Dermis blood vessel endothelial cell (primary cell): ENCODE measurements at regions not wholly inside any gene's neighbourhood (a gene's known extent, or its start where the extent isn't known, plus 50 kb on each side); places are given as distances from the start of the nearest gene placed in this dataset.
"Not testable (repeated sequence)": the region's sequence is repeated elsewhere in the genome, so short reads cannot be mapped to it uniquely, and the experiment has no call there.

Source experiments
- DNase-seq: peaks from one replicate; pipeline ENCODE4 v3.0.0; 2010

DNA sequence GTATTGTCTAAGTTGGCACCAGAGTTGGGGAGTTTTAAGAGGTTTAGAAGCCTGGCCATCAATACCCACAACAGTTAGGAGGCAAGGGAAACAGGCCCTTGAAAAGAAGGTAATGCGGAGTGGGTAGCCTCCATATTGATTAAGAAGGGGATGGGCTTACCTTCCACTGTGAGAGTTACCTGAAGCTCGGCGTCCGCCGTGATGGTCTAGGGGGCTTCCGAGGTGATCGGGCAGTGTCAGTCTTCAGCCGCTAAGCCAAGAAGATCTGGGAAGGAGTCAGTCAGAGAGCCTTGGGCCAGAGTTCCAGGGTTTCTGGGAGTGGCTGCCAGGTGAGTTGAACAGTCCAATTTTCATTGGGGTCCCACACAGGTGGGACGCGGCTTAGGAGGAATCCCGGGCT, 1085.8 kb downstream of the PCDH9 start:
- DNase-seq = not testable (repeated sequence)

DNA sequence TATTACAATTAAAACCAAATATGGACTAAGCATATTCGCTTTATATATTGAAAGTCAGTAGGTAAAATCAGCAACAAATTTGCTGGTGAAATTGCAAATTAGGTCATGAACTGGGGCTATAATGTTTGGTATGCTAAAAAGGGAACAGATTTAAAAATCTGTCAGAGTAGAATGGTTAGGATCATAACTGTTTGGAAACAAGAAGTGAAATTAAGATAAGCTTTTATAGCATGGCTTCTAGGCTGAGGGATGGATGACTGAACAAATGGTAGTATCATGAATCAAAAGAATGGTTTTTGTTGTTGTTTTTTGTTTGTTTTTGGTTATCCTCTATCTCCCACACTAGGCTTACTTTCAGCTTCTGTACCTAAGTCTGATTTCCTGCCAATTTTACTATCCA, 1090.4 kb downstream of the PCDH9 start:
- DNase-seq = no peak

- no peak for DNase-seq
Measured at GRCh38 chr13:66139250-66139649, 1090.9 kb downstream of the PCDH9 start.

DNA sequence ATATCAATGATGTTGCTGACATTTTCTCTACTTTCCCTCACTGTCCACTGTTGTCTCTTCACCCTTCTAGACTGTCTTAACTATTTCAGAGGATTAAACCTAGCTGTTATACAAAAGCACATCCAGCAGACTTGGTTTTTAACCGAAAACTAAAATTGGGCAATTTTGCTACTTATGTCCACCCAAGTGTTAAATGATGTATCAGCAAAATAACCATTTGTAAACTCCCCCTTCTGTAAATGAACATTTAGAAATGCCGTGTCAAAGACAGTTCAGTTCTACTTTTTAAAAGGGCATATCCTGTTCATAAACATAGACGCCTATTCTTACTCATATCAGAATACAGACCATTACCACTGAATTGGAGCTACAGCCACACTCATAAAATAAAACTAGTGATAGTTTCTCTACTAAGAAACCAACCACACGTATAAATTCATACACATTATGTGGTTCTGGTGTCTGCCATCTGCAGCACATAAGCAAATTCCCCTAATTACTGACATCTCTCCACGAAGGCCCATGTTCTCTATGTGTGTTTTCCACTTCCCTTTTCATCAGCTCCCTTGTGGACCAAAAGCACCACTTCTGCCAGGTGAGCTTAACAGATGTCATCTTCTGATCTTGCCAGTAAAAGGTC, 1091.8 kb downstream of the PCDH9 start:
- no peak for DNase-seq

- no peak for DNase-seq
Measured at GRCh38 chr13:66137384-66137783, 1092.8 kb downstream of the PCDH9 start.

GRCh38 chr13:66128692-66129269, 1101.4 kb downstream of the PCDH9 start:
- DNase-seq = no peak

DNA sequence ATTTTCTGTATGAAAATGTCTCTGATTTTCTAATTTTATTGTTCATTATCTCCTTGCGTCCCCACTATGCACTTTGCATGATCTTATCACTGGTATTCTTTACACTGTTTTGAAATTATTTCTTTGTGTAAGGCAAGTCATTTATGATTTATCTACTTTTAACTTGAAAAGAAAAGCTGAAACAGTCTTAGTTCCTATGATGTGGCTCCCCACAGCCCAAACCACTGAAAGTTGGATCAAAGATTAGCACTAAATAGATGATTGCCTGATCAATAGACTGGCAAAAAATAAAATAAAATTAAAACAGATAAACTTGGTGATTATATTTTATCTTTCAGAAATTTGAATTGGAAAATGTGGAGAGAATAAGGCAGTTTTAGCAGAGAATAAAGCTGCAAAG, 1101.9 kb downstream of the PCDH9 start:
- DNase-seq = no peak

DNA sequence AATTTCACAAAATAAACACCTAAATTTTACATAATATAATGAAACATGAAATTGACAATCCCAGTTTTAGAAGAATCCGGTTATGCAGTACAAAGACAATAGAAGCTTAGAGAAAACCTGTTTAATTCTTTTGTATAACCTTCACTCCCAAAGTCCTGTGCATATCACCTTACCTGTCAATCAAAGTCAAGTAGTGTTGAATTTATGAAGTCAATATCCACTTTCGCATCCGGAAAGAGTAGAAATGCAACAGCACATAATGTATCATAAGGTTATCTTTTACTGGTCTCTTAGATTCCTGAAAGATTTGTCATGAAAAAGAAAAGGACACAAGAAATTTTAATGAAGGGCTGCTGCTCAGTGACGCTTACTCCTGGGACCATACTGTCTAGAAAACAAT, 1112.6 kb downstream of the PCDH9 start:
- DNase-seq = no peak

- no peak for DNase-seq
Measured at GRCh38 chr13:66113882-66114526, 1116.1 kb downstream of the PCDH9 start.

DNA sequence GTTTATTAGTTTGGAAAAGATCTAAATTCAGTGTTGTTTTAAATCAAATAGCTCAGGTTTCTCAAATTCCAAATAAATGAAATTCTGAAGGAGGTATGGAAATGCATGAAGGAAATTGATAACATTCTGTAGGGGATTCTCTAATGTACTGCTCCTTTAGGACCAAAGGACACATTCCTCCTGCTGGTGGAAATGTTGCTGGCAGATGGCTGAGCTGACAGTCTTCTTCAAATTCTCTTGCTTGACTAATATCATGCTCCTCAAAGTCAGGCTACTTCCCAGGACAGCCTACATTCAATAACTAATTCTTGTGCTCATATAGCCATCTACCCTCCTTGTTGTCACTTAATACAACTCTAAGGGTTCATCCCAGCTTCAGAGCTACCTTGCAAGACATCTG, 1118.5 kb downstream of the PCDH9 start:
- DNase-seq = no peak

DNA sequence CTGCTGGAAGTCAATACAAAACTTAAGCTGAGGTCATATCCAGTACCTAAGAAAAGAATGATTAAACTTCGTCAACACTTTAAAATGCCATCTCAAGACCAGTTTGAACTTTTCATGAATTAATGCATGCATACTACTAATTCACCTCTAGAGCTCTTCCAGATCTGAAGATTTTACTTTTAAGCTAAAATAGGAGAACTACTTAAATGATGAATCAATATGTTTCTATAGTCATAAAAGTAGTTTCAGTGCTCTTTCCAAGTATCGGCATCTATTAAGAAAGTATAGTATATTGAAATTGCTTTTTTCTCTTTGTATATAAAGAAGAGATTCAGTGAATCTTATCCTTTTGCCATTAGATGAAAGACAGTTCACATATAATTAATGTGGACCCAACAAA, 1123.9 kb downstream of the PCDH9 start:
- DNase-seq = no peak

GRCh38 chr13:66102864-66103263, 1127.3 kb downstream of the PCDH9 start:
- no peak for DNase-seq

- DNase-seq = no peak
Measured at GRCh38 chr13:66099825-66100224, 1130.3 kb downstream of the PCDH9 start.

DNA sequence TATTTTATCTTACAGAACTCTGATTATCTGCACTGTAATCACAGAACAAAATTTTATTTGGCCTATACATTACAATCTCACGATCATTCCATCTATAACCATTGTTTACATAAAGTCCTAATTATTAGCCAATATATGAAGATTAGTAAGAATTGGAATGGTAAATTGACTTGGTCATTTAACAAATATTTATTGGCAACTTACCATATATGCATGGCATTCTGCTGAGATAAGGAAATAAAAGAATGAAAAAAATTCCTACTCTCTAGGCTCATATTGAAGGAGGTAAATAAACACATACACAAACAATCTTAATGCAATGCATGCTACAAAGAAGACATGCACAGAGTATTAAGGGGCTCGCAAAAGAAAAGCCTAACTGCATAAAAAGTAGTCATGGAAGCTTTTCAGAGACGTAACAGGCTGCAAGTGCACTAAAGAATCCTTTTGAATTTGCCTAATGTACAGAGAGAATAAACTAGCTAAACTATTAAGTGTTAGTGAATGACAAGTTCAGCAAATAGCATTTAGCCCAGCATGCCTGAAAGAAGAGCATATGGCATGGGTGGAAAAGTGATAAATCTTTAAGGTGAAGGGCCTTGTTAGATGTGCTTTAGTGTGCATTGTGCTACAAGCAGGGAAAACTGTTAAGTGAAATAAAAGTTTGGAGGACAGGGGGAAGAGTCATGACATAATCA, 1131.1 kb downstream of the PCDH9 start:
- DNase-seq = no peak

GRCh38 chr13:66089711-66090110, 1140.4 kb downstream of the PCDH9 start:
- DNase-seq = no peak

GRCh38 chr13:66087269-66087710, 1142.8 kb downstream of the PCDH9 start:
- no peak for DNase-seq

DNA sequence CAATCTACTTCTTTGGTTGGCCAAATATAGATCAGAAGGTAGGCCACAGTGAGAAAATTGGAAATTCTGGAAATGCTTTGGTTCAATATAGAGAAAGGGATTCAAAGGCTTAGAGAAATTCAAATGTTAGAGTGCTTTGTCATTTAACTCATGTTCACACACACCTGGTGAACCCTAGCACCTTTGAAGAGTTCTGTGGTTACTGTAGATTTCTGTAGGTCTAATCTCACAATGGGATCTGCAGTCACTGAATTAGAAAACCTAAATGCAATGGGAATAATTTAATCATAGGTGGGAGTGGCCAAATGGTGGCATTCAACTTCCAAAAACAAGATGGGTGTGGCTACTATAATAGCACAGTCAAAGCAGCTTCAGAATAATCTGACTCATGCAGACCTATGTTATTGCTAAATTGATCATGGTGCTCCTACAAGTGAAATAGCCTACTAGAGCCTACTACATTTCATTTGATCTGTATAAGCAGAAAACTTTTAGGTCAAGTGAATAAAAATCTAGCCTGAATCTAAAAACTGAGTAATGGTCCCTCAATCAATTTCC, 1152.9 kb downstream of the PCDH9 start:
- no peak for DNase-seq

DNA sequence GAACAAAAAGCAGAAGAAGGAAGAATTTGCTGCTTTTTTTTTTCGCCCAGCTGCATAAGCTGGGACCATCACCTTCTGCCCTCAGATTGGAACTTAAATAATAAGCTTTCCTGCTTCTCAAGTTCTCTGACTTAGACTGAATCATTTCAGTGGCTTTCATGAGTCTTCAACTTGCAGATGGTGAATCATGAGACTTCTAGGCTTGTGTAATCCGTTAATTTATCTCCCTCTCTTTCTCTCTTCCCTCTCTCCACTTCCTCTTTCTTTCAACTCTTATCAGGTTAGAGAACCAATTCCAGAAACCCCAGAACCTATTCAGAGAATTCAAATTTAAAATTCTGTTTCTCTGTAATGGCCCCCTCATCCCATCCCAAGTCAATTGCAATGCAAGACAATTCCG, 1153.7 kb downstream of the PCDH9 start:
- no peak for DNase-seq

DNA sequence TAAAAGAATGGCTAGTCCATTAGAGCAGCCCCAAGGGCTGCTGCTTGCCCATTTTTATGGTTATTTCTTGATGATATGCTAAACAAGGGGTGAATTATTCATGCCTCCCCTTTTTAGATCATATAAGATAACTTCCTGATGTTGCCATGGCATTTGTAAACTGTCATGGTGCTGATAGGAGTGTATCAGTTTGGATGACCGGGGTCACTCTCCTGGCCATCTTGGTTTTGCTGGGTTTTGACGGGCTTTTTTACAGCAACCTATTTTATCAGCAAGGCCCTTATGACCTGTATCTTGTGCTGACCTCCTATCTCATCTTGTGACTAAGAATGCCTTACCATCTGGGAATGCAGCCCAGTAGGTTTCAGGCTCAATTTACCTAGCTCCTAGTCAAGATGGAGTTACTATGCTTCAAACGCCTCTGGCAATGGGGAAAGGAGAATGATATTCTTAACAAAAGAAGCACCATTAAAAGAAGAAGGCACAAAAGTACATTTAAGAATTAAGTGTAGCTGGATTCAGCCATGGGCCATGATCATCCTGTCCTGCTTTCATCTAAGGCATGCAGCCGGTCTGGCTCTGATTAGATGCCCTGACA, 1156.0 kb downstream of the PCDH9 start:
- DNase-seq = no peak

DNA sequence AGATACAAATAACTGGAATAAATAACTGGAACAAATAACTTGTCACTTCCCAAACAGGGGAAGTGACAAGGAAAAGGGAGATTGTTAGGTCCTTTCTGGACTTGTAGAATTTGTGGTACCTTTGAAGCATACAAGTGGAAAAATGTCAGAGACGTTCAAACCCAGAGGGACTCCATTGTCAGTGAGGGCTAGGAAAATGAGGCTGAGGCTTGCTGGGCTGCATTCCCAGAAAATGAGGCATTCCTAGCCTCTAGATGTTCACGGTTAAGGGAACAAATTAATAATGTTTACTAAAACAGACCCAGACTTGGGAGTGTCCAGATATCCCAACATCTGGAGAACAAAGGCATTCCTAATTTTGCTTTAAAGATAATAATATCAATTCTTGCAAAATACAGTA, 1158.0 kb downstream of the PCDH9 start:
- DNase-seq = not testable (repeated sequence)

- DNase-seq = no peak
Measured at GRCh38 chr13:66071608-66072007, 1158.5 kb downstream of the PCDH9 start.

DNA sequence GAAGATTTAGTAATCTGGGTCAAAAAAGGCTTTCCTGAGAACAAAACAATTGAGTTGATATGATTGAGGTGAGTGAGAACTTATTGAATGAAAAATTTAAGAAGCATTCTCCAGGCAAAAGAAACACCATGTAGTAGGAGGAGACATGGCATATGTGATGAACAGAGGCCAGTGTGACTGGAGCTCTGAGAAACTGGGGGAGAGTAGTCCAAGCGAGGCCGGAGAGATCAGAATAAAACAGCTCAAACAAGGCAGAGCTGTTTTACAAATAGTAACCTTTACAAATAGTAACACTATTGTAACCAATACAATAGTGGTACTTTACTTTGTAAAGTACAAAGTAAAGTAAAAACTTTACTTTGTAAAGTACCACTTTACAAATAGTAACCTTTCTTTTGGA, 1159.1 kb downstream of the PCDH9 start:
- no peak for DNase-seq

- DNase-seq = no peak
Measured at GRCh38 chr13:66069570-66069969, 1160.6 kb downstream of the PCDH9 start.
